ENCODE measurements at regions not wholly inside any gene's neighbourhood (a gene's known extent, or its start where the extent isn't known, plus 50 kb on each side); places are given as distances from the start of the nearest gene placed in this dataset.
"Not testable (repeated sequence)": the region's sequence is repeated elsewhere in the genome, so short reads cannot be mapped to it uniquely, and the experiment has no call there.

DNA sequence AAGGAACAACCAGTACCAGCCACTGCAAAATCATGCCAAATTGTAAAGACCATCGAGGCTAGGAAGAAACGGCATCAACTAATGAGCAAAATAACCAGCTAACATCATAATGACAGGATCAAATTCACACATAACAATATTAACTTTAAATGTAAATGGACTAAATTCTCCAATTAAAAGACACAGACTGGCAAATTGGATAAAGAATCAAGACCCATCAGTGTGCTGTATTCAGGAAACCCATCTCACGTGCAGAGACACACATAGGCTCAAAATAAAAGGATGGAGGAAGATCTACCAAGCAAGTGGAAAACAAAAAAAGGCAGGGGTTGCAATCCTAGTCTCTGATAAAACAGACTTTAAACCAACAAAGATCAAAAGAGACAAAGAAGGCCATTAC is 97.6 kb downstream of the GPX5 start:
- not testable (repeated sequence) for DNase-seq (ENCODE audit: low read depth)

- DNase-seq (ENCODE audit: low read depth), result not testable (repeated sequence)
Measured at GRCh38 chr6:28626386-28626785, 100.7 kb downstream of the GPX5 start.

DNA sequence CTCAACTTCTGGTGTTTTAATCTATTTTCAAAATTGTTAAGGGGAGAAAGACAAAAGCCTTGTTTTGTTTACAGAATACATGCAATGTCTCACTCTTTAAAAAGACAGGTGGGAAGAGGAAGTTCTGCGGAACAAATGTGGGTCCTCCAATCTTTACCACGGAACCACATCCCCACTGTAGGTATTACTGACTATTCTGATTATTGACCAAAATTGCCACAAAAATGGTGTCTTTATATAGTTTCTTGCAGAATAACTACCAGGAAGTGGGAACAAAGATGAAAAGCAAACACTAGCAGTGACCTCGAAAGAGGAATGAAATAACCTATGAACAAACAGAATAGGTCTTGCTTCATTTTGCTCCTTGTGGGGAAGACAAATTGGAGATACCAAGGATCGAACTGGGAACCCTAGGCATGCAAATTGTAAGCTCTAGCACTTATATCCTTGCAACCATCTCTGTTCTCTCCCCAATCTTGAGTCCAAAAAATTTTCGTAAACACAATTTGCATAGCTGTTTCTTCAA is 106.7 kb downstream of the GPX5 start:
- no peak for DNase-seq (ENCODE audit: low read depth)

DNA sequence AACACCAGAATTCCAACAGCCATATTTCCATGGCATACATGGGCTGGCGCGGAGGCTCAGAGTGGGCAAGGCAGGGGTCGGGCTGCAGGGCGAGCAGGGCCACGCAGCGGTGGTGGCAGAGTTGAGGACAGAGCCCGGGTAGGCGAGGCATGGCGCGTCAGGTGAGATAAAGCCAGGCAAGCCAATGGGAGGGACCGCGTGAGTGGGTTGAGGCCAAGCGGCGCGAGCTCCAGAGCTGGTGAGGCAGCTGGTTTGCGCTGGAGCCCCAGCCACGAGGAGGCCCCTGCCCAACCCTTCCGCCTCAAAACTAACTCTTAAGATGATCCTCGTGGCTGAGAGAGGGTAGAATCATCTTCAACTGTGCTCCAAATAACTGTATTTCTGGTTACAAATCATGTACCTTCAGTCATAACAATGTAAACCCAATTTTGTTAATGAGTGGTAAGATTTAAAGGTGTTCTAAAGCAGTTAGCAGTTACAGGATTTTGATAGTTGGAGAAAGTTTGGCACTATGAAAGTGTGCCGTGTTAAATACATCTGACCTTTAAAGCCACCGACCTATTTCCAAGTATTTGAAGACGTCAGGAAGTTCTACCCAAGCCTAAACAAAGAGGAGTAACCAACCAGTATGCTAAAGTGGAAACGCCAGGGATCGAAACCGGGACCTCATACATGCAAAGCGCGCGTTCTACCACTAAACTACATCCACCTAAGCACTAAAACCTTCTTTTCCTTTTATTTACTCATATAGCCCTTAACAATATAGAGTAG is 107.9 kb downstream of the GPX5 start:
- no peak for DNase-seq (ENCODE audit: low read depth)

DNA sequence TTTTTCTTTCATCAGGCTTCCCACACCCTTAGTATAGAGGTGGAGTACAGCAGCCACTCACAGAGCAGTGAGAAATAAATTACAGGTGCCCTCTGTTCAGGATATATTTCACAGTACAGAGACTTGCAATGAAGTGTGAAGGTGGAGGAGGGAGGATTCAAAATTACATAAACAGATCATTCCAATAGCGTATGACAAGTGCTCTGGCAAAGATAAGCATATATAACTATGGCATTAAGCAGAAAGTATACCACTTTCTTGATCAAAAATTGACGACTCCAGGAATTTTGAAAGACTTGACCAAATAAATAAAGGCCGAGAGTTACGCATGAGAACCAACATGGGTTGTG is 108.7 kb downstream of the GPX5 start:
- no peak for DNase-seq (ENCODE audit: low read depth)

- DNase-seq (ENCODE audit: low read depth), result no peak
Measured at GRCh38 chr6:28634761-28635546, 109.3 kb downstream of the GPX5 start.

DNA sequence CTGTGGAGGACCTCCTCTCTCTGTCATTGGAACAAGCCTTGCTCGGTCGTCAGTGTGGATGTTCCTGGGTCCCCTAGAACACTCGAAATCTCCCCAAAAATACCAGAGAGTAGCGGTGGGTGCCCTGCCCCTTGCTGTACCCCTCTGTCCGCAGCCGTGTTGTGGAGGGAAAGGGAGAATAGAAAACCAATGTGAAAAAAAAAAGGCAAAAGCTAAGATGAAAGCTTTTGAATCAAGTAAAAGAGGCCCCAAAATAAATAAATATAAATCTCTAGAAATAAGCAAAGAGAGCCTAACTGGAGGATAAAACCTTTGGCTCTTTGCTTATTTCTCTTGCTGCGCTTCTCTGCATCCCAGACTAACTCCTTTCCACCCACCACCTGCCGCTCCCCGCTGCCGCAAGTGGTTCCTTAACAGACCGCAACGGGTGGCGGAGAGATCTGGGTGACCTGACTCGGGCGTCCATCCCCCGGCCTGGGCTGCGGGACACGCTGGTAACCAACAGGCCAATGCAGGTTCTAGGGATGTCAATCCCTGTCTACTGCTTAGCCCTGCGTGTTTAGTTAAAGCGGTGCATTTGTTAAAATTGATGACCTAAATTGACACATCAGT is 110.0 kb downstream of the GPX5 start:
- no peak for DNase-seq (ENCODE audit: low read depth)

DNA sequence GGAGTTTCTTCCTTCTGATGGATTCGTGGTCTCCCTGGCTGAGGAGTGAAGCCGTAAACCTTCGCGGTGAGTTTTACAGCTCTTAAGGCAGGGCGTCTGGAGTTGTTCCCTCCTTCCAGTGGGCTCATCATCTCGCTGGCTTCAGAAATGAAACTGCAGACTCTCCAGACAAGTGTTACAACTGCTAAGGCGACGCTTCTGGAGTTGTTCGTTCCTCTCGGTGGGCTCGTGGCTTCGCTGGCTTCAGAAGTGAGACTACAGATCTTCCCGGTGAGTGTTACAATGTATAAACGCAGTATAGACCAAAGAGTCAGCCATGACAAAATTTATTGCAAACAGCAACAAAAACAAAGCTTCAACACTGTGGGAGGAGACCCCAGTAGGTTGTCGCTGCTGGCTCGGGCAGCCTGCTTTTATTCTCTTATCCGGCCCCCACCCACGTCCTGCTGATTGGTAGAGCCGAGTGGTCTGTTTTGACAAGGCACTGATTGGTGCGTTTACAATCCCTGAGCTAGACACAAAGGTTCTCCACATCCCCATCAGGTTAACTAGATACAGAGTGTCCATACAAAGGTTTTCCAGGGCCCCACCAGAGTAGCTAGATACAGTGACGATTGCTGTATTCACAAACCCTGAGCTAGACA is 113.2 kb downstream of the GPX5 start:
- DNase-seq (ENCODE audit: low read depth), result no peak

GRCh38 chr6:28639445-28640290 is 114.0 kb downstream of the GPX5 start:
- DNase-seq (ENCODE audit: low read depth), result not testable (repeated sequence)

GRCh38 chr6:28643017-28643740 is 117.5 kb downstream of the GPX5 start:
- peak; percentile 27 for DNase-seq (ENCODE audit: low read depth)

GRCh38 chr6:28646650-28647049 is 121.0 kb downstream of the GPX5 start:
- no peak for DNase-seq (ENCODE audit: low read depth)

DNA sequence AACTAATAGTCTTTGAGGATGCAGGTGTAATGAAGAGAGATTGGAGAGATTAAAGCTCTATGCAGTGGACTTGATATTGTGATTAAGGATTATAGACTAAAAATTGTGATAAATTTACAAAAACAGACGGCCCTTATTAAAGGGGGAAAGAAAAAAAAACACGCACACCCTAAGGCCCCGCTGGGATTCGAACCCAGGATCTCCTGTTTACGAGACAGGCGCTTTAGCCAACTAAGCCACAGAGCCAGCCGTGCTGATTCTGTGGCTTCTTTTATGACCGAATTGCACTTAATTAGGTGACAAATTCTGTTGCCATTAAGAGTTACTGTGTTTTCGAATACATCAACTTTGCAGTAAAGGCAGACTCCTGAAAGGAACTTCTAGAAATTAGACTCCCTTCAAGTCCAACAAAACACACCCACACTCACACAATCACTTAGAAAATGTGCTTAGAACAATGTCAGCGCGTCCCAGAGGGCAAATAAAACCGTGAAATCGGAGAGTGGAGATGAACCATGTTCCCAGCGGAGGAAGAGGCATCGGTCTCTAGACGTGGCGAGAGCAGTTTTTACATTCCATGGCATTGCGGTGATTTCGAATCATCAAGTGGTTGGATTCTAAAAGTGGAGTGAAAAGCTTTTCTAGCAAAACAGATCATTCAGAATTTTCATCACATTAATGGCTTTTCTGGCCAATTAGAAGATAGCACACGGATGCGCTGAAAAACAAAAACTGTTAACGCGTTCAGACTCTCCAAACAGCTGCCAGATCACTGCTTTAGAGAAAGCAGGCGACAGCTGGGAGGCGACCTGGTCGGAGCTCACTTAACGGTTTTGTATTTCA is 122.6 kb downstream of the GPX5 start:
- DNase-seq (ENCODE audit: low read depth), result peak; percentile 55

GRCh38 chr6:28648878-28649375 is 123.2 kb downstream of the GPX5 start:
- DNase-seq (ENCODE audit: low read depth), result no peak

GRCh38 chr6:28651161-28651560 is 125.5 kb downstream of the GPX5 start:
- DNase-seq (ENCODE audit: low read depth), result no peak

GRCh38 chr6:28653876-28654275 is 128.2 kb downstream of the GPX5 start:
- DNase-seq (ENCODE audit: low read depth), result no peak

- no peak for DNase-seq (ENCODE audit: low read depth)
Measured at GRCh38 chr6:28655164-28655563, 129.5 kb downstream of the GPX5 start.

- DNase-seq (ENCODE audit: low read depth), result no peak
Measured at GRCh38 chr6:28656715-28657114, 131.0 kb downstream of the GPX5 start.

- DNase-seq (ENCODE audit: low read depth), result no peak
Measured at GRCh38 chr6:28657381-28657768, 131.7 kb downstream of the GPX5 start.

DNA sequence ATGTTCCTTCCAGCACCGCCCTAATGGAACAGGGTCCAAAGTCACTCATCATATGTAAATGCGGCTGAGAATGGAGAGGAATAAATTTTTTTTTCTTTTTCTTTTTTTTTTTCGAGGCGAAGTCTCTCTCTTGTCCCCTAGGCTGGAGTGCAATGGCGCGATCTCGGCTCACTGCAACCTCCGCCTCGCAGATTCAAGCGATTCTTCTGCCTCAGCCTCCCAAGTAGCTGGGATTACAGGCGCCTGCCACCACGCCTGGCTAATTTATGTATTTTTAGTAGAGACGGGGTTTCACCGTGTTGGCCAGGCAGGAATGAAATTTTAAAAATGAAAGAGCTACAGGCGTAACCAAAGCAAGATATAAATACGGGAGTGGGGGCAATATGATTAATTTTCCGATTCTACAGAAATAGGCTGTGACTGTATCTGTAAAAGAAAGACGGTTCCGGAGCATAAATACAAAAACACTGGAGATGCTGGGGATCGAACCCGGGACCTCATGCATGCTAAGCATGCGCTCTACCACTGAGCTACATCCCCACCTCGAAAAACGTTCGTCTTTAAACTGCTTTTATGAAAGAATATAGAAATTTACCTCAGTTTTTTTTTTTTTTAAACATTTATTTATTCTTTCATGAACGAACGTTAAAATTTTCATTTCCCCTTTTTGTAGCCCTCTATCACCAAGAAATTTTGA is 132.2 kb downstream of the GPX5 start:
- DNase-seq (ENCODE audit: low read depth), result peak; percentile 38
